Hepatocyte (in vitro differentiated cells): ENCODE measurements at regions not wholly inside any gene's neighbourhood (a gene's known extent, or its start where the extent isn't known, plus 50 kb on each side); places are given as distances from the start of the nearest gene placed in this dataset.

Source experiments
- CTCF ChIP-seq: fragments of 200-600 bp; sonication (generic); IDR thresholded peaks from 2 replicates; pipeline ENCODE4 v1.5.1; 2016; ENCODE audit warnings: antibody characterized with exemption, mild to moderate bottlenecking; ENCODE audit not compliant: poor library complexity
- EZH2 ChIP-seq: fragments of 200-600 bp; sonication (generic); IDR thresholded peaks from 2 replicates; pipeline ENCODE4 v1.6.1; 2016; ENCODE audit warnings: antibody characterized with exemption, mild to moderate bottlenecking, borderline replicate concordance

DNA sequence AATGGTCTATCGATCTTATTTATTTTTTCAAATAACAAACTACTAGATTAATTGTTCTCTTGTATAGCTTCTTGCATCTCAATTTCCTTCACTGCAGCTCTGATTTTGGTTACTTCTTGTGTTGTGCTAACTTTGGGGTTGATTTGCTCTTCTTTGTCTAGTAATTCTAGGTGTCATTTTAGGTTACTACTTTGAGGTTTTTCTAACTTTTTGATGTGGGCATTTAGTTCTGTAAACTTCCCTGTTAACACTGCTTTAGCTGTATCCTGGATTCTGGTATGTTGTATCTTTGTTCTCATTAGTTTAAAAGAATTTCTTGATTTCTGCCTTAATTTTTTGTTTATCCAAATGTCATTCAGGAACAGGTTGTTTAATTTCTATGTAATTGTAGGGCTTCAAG lies 1188.0 kb downstream of the DNAJB9 start:
- TF ChIP-seq CTCF = no peak
- TF ChIP-seq EZH2 = no peak
